Gastrocnemius medialis (tissue), 4 donors: ENCODE measurements at regions not wholly inside any gene's neighbourhood (a gene's known extent, or its start where the extent isn't known, plus 50 kb on each side); places are given as distances from the start of the nearest gene placed in this dataset.

ENCODE experiments used
- POLR2A ChIP-seq, 2 donors: fragments of 450-650 bp; IDR thresholded peaks; one replicate each; pipeline ENCODE4 v1.6.1; 2017; ENCODE audit warnings: antibody characterized with exemption in 2 of 2, mild to moderate bottlenecking in 2 of 2, moderate library complexity in 2 of 2
- TF ChIP-seq, protein P1 (sequence below), 5 experiments: fragments of 450-650 bp in 3 of 5; fragments of 200-600 bp in 2 of 5; sonication (generic) in 2 of 5; IDR thresholded peaks in 4 of 5; conservative IDR thresholded peaks in 1 of 5; 1 replicate in 4 of 5; 2 replicates in 1 of 5; pipeline ENCODE4 v1.5.1; 2016 to 2019; ENCODE audit warnings: antibody characterized with exemption in 5 of 5, mild to moderate bottlenecking in 3 of 5, moderate library complexity in 3 of 5

DNA sequence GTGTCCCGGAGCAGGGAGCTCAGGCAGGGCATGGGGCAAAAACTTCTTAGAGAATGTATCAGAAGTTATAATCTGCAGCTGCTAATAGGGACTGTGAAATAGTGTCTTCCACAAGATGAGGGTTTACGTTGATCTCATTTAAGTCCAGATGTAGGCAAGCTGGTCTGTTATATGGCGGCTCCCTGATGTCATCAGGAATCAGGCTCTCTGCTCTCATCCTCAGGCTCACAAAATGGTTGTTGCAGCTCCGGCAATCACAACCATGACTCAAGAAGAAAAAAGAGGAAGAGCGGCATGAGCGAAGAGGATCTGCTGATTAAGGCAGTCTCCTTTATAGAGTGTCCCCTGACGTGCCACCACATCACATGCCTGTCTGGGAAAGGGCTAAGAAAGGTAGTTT, 191.3 kb downstream of the KLF5 start:
- TF ChIP-seq, protein P1, sequence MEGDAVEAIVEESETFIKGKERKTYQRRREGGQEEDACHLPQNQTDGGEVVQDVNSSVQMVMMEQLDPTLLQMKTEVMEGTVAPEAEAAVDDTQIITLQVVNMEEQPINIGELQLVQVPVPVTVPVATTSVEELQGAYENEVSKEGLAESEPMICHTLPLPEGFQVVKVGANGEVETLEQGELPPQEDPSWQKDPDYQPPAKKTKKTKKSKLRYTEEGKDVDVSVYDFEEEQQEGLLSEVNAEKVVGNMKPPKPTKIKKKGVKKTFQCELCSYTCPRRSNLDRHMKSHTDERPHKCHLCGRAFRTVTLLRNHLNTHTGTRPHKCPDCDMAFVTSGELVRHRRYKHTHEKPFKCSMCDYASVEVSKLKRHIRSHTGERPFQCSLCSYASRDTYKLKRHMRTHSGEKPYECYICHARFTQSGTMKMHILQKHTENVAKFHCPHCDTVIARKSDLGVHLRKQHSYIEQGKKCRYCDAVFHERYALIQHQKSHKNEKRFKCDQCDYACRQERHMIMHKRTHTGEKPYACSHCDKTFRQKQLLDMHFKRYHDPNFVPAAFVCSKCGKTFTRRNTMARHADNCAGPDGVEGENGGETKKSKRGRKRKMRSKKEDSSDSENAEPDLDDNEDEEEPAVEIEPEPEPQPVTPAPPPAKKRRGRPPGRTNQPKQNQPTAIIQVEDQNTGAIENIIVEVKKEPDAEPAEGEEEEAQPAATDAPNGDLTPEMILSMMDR (IDR thresholded peaks at IDR 0.05 in 4 of 5, conservative IDR thresholded peaks at IDR 0.05 in 1 of 5): no peak
- TF ChIP-seq POLR2A (IDR thresholded peaks at IDR 0.05): no peak
